HEK293T (cell line): ENCODE measurements at regions not wholly inside any gene's neighbourhood (a gene's known extent, or its start where the extent isn't known, plus 50 kb on each side); places are given as distances from the start of the nearest gene placed in this dataset.
"Not testable (repeated sequence)": the region's sequence is repeated elsewhere in the genome, so short reads cannot be mapped to it uniquely, and the experiment has no call there.

ENCODE experiments used
- BHLHE40 ChIP-seq: fragments of 450-650 bp; IDR thresholded peaks from 2 replicates; pipeline ENCODE4 v1.6.1; 2016; ENCODE audit warnings: mild to moderate bottlenecking, moderate library complexity, borderline replicate concordance
- ELF4 ChIP-seq: fragments of 450-650 bp; IDR thresholded peaks from 2 replicates; pipeline ENCODE4 v1.6.1; 2017; ENCODE audit warnings: antibody characterized with exemption
- FOXA1 ChIP-seq: fragments of 450-650 bp; IDR thresholded peaks from 2 replicates; pipeline ENCODE4 v1.6.1; 2016; ENCODE audit warnings: mild to moderate bottlenecking
- FOXM1 ChIP-seq: fragments of 450-650 bp; IDR thresholded peaks from 2 replicates; pipeline ENCODE4 v1.6.1; 2017; ENCODE audit warnings: mild to moderate bottlenecking, borderline replicate concordance
- HDGF ChIP-seq: fragments of 450-650 bp; IDR thresholded peaks from 2 replicates; pipeline ENCODE4 v1.6.1; 2017; ENCODE audit warnings: antibody characterized with exemption, borderline replicate concordance
- LEF1 ChIP-seq: fragments of 450-650 bp; IDR thresholded peaks from 2 replicates; pipeline ENCODE4 v1.6.1; 2017; ENCODE audit warnings: mild to moderate bottlenecking, borderline replicate concordance
- SP1 ChIP-seq: fragments of 450-650 bp; IDR thresholded peaks from 2 replicates; pipeline ENCODE4 v1.6.1; 2017
- ZNF384 ChIP-seq: fragments of 450-650 bp; IDR thresholded peaks from 2 replicates; pipeline ENCODE4 v1.6.1; 2016
- TF ChIP-seq, protein P1 (sequence below): fragments of 450-650 bp; IDR thresholded peaks from 2 replicates; pipeline ENCODE4 v1.6.1; 2016

DNA sequence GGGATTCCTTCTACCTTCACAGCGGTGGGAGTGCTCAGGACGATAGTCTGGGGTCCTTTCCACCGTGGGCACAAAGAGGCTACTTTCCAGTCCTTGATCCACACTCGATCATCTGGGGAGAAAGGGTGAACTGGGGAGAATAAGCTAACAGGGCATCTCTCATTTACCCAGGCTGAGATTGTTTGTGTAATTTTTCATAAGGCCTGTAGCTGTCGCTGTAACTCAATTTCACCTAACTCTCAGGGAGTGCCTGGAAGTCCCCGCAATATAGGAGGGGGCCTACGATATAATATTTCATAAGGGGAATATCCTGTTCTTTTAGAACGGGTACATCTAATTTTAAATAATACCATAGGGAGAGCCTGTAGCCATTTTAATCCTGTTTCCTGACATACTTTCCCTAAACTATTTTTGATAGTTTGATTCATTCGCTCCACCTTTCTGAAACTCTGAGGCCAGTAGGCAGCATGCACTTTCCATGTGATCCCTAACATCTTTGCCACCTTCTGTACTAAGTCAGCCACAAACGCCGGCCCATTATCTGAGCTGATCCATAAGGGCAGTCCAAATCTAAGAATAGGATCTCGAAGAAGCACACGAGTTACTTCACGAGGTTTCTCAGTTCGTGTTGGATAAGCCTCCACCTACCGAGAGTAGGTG lies 127.2 kb upstream of the CCZ1B start:
- TF ChIP-seq FOXM1, ZNF384, LEF1, FOXA1, SP1, BHLHE40, ELF4, HDGF: not testable (repeated sequence)
- TF ChIP-seq, protein P1, sequence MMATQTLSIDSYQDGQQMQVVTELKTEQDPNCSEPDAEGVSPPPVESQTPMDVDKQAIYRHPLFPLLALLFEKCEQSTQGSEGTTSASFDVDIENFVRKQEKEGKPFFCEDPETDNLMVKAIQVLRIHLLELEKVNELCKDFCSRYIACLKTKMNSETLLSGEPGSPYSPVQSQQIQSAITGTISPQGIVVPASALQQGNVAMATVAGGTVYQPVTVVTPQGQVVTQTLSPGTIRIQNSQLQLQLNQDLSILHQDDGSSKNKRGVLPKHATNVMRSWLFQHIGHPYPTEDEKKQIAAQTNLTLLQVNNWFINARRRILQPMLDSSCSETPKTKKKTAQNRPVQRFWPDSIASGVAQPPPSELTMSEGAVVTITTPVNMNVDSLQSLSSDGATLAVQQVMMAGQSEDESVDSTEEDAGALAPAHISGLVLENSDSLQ = not testable (repeated sequence)
